K562 (cell line): ENCODE measurements at regions not wholly inside any gene's neighbourhood (a gene's known extent, or its start where the extent isn't known, plus 50 kb on each side); places are given as distances from the start of the nearest gene placed in this dataset.
A peak's percentile ranks its signal among the peaks of the same experiment; 100 is the strongest.

Source experiments
- ATAC-seq: fragments of 200-7000 bp; cut with Tn5 transposase; 3 replicates; pipeline ENCODE4 v1.9.1; 2020; ENCODE audit warnings: moderate library complexity
- BruUV-seq: library from RNA; stranded (reverse); fragments of 400-500 nt; replicated peaks from 2 replicates; lab custom pipeline; 2021; lab: Mats Ljungman, UMichigan
- CTCF ChIA-PET: fragments of 300-600 bp; formaldehyde crosslinking; extraction: SDS; loops from one replicate; lab custom pipeline; 2021; ENCODE audit warnings: low intra/inter-chr PET ratio; lab: Yijun Ruan, JAX
- POLR2A ChIA-PET: fragments of 300-600, 350-650 bp; sonication (Branson Sonifier 250); formaldehyde crosslinking; extraction: SDS; loops from one replicate; lab custom pipeline; 2021; ENCODE audit warnings: antibody characterized with exemption, inconsistent platforms; lab: Yijun Ruan, JAX
- DNase-seq, 4 experiments: peaks; one replicate each; pipeline versions ENCODE4 v3.0.0 to v3.0.0-alpha.2; 2011 to 2018; ENCODE audit warnings: low spot score in 3 of 4, mixed read lengths in 3 of 4; ENCODE audit errors: extremely low read depth in 1 of 4
- FAIRE-seq: peaks from 2 replicates; lab custom pipeline; 2011; peaks lifted over from hg19 to GRCh38; lab: Jason Lieb, UNC
- H2AFZ ChIP-seq: 2 replicates; pipeline ENCODE4 v1.6.0; 2011; ENCODE audit warnings: low read depth, low read length, control low read depth, inconsistent platforms
- H3K27ac ChIP-seq: fragments of 200-600 bp; 3 replicates; pipeline ENCODE4 v1.8.0; 2011; ENCODE audit warnings: low read depth, mild to moderate bottlenecking, control low read depth, inconsistent platforms, low read length, moderate library complexity, mixed read lengths; ENCODE audit errors: extremely low read depth
- H3K27me3 ChIP-seq, 2 experiments: fragments of 300-600 bp in 1 of 2; 2 replicates in 1 of 2; 3 replicates in 1 of 2; pipeline versions ENCODE4 v1.6.0 to v1.8.0; 2011; ENCODE audit warnings: inconsistent platforms in 2 of 2, low read length in 2 of 2, mild to moderate bottlenecking in 1 of 2, mixed read lengths in 1 of 2, moderate library complexity in 1 of 2; ENCODE audit not compliant: control insufficient read depth in 2 of 2, insufficient read depth in 2 of 2
- H3K36me3 ChIP-seq: fragments of 300-600 bp; 3 replicates; pipeline ENCODE4 v1.8.0; 2011; ENCODE audit warnings: mild to moderate bottlenecking, low read length, inconsistent platforms; ENCODE audit not compliant: control insufficient read depth, insufficient read depth
- H3K4me1 ChIP-seq, 2 experiments: fragments of 200-600 bp in 1 of 2; replicated peaks in 1 of 2; 2 replicates in 1 of 2; 3 replicates in 1 of 2; pipeline versions ENCODE4 v1.5.1 to v1.8.0; 2011; ENCODE audit warnings: inconsistent platforms in 2 of 2, low read length in 2 of 2, mild to moderate bottlenecking in 1 of 2, mixed read lengths in 1 of 2, moderate library complexity in 1 of 2; ENCODE audit not compliant: control insufficient read depth in 2 of 2, insufficient read depth in 2 of 2
- H3K4me2 ChIP-seq: 2 replicates; pipeline ENCODE4 v1.6.1; 2011; ENCODE audit warnings: low read length, control low read depth, inconsistent platforms, mixed read lengths; ENCODE audit not compliant: insufficient read depth
- H3K4me3 ChIP-seq: fragments of 200-600 bp; sonication (generic), shearing (Covaris generic); 2 replicates; pipeline ENCODE4 v1.5.1; 2016; ENCODE audit warnings: control low read depth, inconsistent platforms
- H3K79me2 ChIP-seq: fragments of 200-600 bp; 3 replicates; pipeline ENCODE4 v1.8.0; 2011; ENCODE audit warnings: low read length, inconsistent platforms; ENCODE audit not compliant: control insufficient read depth, insufficient read depth
- H3K9ac ChIP-seq, 2 experiments: 2 replicates each; pipeline versions ENCODE4 v1.6.0 to v1.6.1; 2011; ENCODE audit warnings: low read depth in 2 of 2, low read length in 2 of 2, control low read depth in 1 of 2, inconsistent platforms in 1 of 2, mild to moderate bottlenecking in 1 of 2, mixed read lengths in 1 of 2; ENCODE audit not compliant: insufficient read depth in 1 of 2
- H3K9me1 ChIP-seq: one replicate; pipeline ENCODE4 v1.6.0; 2011; ENCODE audit warnings: inconsistent platforms, mild to moderate bottlenecking, low read length, moderate library complexity; ENCODE audit not compliant: control insufficient read depth, insufficient read depth
- H3K9me3 ChIP-seq: replicated peaks from 2 replicates; pipeline ENCODE4 v1.5.1; 2011; ENCODE audit warnings: low read depth, low read length, inconsistent platforms; ENCODE audit not compliant: control insufficient read depth, insufficient read depth
- H4K20me1 ChIP-seq: replicated peaks from 2 replicates; pipeline ENCODE4 v1.6.1; 2011; ENCODE audit warnings: low read length, inconsistent platforms, mixed read lengths; ENCODE audit not compliant: control insufficient read depth, insufficient read depth
- NFIC ChIP-seq: fragments of 450-650 bp; IDR thresholded peaks from 2 replicates; pipeline ENCODE4 v1.6.1; 2017; ENCODE audit warnings: mild to moderate bottlenecking, inconsistent platforms
- NONO ChIP-seq, 2 experiments: fragments of 200-400 bp in 1 of 2; fragments of 450-650 bp in 1 of 2; formaldehyde crosslinking in 1 of 2; IDR thresholded peaks; 2 replicates each; pipeline ENCODE4 v1.6.1; 2017; ENCODE audit warnings: low read depth in 2 of 2, mild to moderate bottlenecking in 2 of 2, moderate library complexity in 2 of 2, low read length in 1 of 2
- ZBTB33 ChIP-seq: sonication (generic); formaldehyde crosslinking; IDR thresholded peaks from 2 replicates; pipeline ENCODE4 v1.8.1; 2023; ENCODE audit warnings: mild to moderate bottlenecking, missing genetic modification reagents
- WGBS: fragments of 100-300 bp; shearing (Covaris generic); methylation state at CpG from one replicate; pipeline ENCODE4 v1.1.6; 2016; ENCODE audit warnings: low coverage, mixed read lengths; ENCODE audit not compliant: insufficient coverage; ENCODE audit errors: missing lambda C conversion rate; 5-methylcytosine and 5-hydroxymethylcytosine counted together
- in situ Hi-C: fragments of 300-500 bp; cut with MboI; formaldehyde crosslinking; loops from 4 replicates; pipeline ENCODE4 v1.15.0; 2018; ENCODE audit warnings: inconsistent platforms, mixed read lengths
- intact Hi-C: fragments of 100-400 bp; cut with micrococcal nuclease; formaldehyde crosslinking; loops from 2 replicates; pipeline ENCODE4 v1.14.2; 2022

GRCh38 chr10:11678074-11678793, 63.9 kb upstream of the ECHDC3 start:
- no peak overlapping the region for H3K9ac ChIP-seq
- no peaks in the 10 kb centered on the region for H4K20me1 ChIP-seq
- H3K4me1 ChIP-seq, result no peaks in the 10 kb centered on the region; a peak in 2 of 5 replicates
- ChIA-PET POLR2A (interaction anchor here (0.9 kb wide), 1 partner anchor 9 kb away, joined by 4 read pairs; no protein-coding TSS in a partner anchor), CTCF (no interaction called here)
- no peaks in the 10 kb centered on the region for H3K79me2 ChIP-seq
- intact Hi-C loops (no loop called here), in situ Hi-C loops (no loop called here)
- BruUV-seq, result no TSS peak
- no peak for TF ChIP-seq NONO (IDR thresholded peaks at IDR 0.05; ENCODE audit: low read depth in 2 of 2, low read length in 1 of 2)
- peak; percentile 45; the same call in 1 of the 2 replicates for TF ChIP-seq ZBTB33 (CRISPR knock-in tag)
- peak; percentile 57 for TF ChIP-seq NFIC
- no peak for DNase-seq
- H2AFZ ChIP-seq, result no peak overlapping the region
- H3K36me3 ChIP-seq, result no peaks in the 10 kb centered on the region
- no peaks in the 10 kb centered on the region for H3K9me1 ChIP-seq
- peak; percentile 32; the same call in 2 of the 3 replicates for ATAC-seq
- H3K27me3 ChIP-seq, result peaks cover 0 to 10% of the 10 kb centered on the region in 2 experiments; a peak in 1 of 5 replicates
- H3K9me3 ChIP-seq, result no peaks in the 10 kb centered on the region
- FAIRE-seq, result no peak
- no peak overlapping the region for H3K4me3 ChIP-seq
- no peak overlapping the region for H3K27ac ChIP-seq
- no peak overlapping the region for H3K4me2 ChIP-seq
- 49% methylated on average over 15 of the region's 17 CpGs for WGBS
